Osteoblast (primary cell): ENCODE measurements at regions not wholly inside any gene's neighbourhood (a gene's known extent, or its start where the extent isn't known, plus 50 kb on each side); places are given as distances from the start of the nearest gene placed in this dataset.

Source experiments
- DNase-seq: peaks from one replicate; pipeline ENCODE4 v3.0.0; 2011; ENCODE audit warnings: low spot score, mixed read lengths; ENCODE audit not compliant: insufficient read length; ENCODE audit errors: missing footprints
- H2AFZ ChIP-seq: 2 replicates; pipeline ENCODE4 v1.6.0; 2011; ENCODE audit warnings: mild to moderate bottlenecking, low read length
- H3K27ac ChIP-seq: 2 replicates; pipeline ENCODE4 v1.5.1; 2011; ENCODE audit warnings: mild to moderate bottlenecking, low read depth, low read length, moderate library complexity
- H3K27me3 ChIP-seq: 2 replicates; pipeline ENCODE4 v1.6.0; 2012; ENCODE audit warnings: mild to moderate bottlenecking, control low read depth, inconsistent platforms, low read length, moderate library complexity; ENCODE audit not compliant: insufficient read depth
- H3K36me3 ChIP-seq: 2 replicates; pipeline ENCODE4 v1.5.1; 2011; ENCODE audit warnings: mild to moderate bottlenecking, low read length, control low read depth, moderate library complexity; ENCODE audit not compliant: insufficient read depth
- H3K4me1 ChIP-seq: 2 replicates; pipeline ENCODE4 v1.5.1; 2011; ENCODE audit warnings: mild to moderate bottlenecking, low read length, control low read depth, moderate library complexity; ENCODE audit not compliant: insufficient read depth
- H3K4me2 ChIP-seq: 2 replicates; pipeline ENCODE4 v1.6.0; 2011; ENCODE audit warnings: mild to moderate bottlenecking, low read length; ENCODE audit not compliant: insufficient read depth
- H3K4me3 ChIP-seq: fragments of 200-600 bp; sonication (generic); 3 replicates; pipeline ENCODE4 v1.5.1; 2012; ENCODE audit warnings: mild to moderate bottlenecking, low read length, inconsistent platforms; ENCODE audit not compliant: insufficient read depth
- H3K79me2 ChIP-seq: 2 replicates; pipeline ENCODE4 v1.6.0; 2012; ENCODE audit warnings: mild to moderate bottlenecking, low read length, control low read depth, inconsistent platforms; ENCODE audit not compliant: insufficient read depth
- H3K9me3 ChIP-seq: 2 replicates; pipeline ENCODE4 v1.5.1; 2011; ENCODE audit warnings: low read depth, low read length, control low read depth
- H4K20me1 ChIP-seq: 2 replicates; pipeline ENCODE4 v1.6.0; 2012; ENCODE audit warnings: mild to moderate bottlenecking, low read length, control low read depth; ENCODE audit not compliant: insufficient read depth
- TF ChIP-seq, protein P1 (sequence below): IDR thresholded peaks from 2 replicates; pipeline ENCODE4 v1.5.1; 2011; ENCODE audit warnings: mild to moderate bottlenecking, low read depth, low read length, moderate library complexity; ENCODE audit errors: extremely low read depth

DNA sequence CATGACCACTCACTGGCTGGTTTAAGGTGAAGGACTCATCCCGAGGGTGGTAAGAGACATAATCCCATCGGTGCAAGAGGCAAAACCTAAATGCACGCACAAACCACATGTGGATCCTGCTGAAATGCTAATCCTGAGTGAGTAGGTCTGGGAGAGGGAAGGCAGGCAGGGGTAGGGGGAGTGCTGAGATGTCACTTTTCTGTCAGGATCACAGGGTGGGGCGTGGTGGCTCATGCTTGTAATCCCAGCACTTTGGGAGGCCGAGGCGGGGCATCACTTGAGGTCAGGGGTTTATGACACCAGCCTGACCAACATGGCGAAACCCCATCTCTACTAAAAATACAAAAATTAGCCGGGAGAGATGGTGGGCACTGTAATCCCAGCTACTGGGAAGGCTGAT is 97.7 kb upstream of the SRSF6 start:
- TF ChIP-seq, protein P1, sequence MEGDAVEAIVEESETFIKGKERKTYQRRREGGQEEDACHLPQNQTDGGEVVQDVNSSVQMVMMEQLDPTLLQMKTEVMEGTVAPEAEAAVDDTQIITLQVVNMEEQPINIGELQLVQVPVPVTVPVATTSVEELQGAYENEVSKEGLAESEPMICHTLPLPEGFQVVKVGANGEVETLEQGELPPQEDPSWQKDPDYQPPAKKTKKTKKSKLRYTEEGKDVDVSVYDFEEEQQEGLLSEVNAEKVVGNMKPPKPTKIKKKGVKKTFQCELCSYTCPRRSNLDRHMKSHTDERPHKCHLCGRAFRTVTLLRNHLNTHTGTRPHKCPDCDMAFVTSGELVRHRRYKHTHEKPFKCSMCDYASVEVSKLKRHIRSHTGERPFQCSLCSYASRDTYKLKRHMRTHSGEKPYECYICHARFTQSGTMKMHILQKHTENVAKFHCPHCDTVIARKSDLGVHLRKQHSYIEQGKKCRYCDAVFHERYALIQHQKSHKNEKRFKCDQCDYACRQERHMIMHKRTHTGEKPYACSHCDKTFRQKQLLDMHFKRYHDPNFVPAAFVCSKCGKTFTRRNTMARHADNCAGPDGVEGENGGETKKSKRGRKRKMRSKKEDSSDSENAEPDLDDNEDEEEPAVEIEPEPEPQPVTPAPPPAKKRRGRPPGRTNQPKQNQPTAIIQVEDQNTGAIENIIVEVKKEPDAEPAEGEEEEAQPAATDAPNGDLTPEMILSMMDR = no peak
- Histone ChIP-seq H3K9me3 (no peaks in the 10 kb centered on the region), H4K20me1 (no peaks in the 10 kb centered on the region), H3K79me2 (no peaks in the 10 kb centered on the region), H3K4me1 (no peaks in the 10 kb centered on the region), H3K4me3 (no peak overlapping the region), H3K4me2 (no peak overlapping the region), H3K36me3 (no peaks in the 10 kb centered on the region), H3K27me3 (no peaks in the 10 kb centered on the region), H2AFZ (no peak overlapping the region), H3K27ac (no peak overlapping the region)
- no peak for DNase-seq

DNA sequence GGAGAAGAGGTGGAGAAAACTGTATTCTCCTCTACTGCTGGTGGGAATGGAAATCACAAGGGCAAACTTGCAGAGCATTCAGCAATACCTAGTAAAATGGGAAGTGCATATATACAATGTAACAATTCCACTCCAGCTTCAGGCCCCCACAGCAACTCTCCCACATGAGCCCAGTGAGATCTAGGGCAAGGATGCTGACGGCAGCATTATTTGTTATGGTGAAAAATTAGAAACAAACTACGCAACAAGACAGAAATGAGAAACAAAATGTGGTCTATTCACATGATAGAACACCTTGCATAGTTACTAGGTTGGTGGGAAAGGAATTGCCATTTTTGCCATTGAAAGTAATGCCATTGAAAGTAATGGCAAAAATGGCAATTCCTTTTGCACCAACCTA is 98.9 kb upstream of the SRSF6 start:
- TF ChIP-seq, protein P1 = no peak
- Histone ChIP-seq H3K4me2 (no peak overlapping the region), H3K4me3 (no peak overlapping the region), H4K20me1 (no peaks in the 10 kb centered on the region), H2AFZ (no peak overlapping the region), H3K4me1 (no peaks in the 10 kb centered on the region), H3K9me3 (no peaks in the 10 kb centered on the region), H3K27ac (no peak overlapping the region), H3K27me3 (no peaks in the 10 kb centered on the region), H3K36me3 (no peaks in the 10 kb centered on the region), H3K79me2 (no peaks in the 10 kb centered on the region)
- no peak for DNase-seq

DNA sequence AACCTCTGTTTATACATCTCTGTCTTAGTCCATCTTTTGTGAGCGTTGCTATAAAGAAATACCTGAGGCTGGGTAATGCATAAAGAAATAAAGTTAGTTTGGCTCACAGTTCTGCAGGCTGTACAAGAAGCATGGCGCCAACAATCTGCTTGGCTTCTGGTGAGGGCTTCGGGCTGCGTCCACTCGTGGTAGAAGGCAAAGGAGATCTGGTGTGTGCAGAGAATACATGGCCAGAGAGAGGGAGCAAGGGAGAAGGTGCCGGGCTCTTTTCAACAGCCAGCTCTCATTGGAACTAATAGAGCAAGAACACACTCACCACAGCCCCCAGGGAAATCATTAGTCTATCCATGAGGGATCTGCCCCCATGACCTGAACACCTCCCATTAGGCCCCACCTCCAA is 100.3 kb upstream of the SRSF6 start:
- Histone ChIP-seq H3K79me2 (no peaks in the 10 kb centered on the region), H3K4me2 (no peak overlapping the region), H2AFZ (no peak overlapping the region), H4K20me1 (no peaks in the 10 kb centered on the region), H3K27me3 (no peaks in the 10 kb centered on the region), H3K27ac (no peak overlapping the region), H3K36me3 (no peaks in the 10 kb centered on the region), H3K4me1 (no peaks in the 10 kb centered on the region), H3K9me3 (no peaks in the 10 kb centered on the region), H3K4me3 (no peak overlapping the region)
- DNase-seq = no peak
- TF ChIP-seq, protein P1 = no peak

GRCh38 chr20:43355610-43356009 is 102.1 kb upstream of the SRSF6 start:
- Histone ChIP-seq H3K4me3 (no peak overlapping the region), H3K27me3 (no peaks in the 10 kb centered on the region), H4K20me1 (no peaks in the 10 kb centered on the region), H3K4me2 (no peak overlapping the region), H3K27ac (no peak overlapping the region), H2AFZ (no peak overlapping the region), H3K36me3 (no peaks in the 10 kb centered on the region), H3K9me3 (no peaks in the 10 kb centered on the region), H3K79me2 (no peaks in the 10 kb centered on the region), H3K4me1 (no peaks in the 10 kb centered on the region)
- no peak for DNase-seq
- TF ChIP-seq, protein P1 = no peak
